ENCODE measurements at regions not wholly inside any gene's neighbourhood (a gene's known extent, or its start where the extent isn't known, plus 50 kb on each side); places are given as distances from the start of the nearest gene placed in this dataset.

- TF ChIP-seq EZH2 (IDR thresholded peaks at IDR 0.05; ENCODE audit: borderline replicate concordance, low read depth, low read length, severe bottlenecking): no peak
- TF ChIP-seq CTCF (IDR thresholded peaks at IDR 0.05; ENCODE audit: extremely low read depth in 1 of 2, insufficient read depth in 1 of 2, low read depth in 1 of 2, low read length in 2 of 2): no peak
- no peak for TF ChIP-seq POLR2AphosphoS5 (IDR thresholded peaks at IDR 0.05; ENCODE audit: insufficient read depth, low read depth, low read length)
- TF ChIP-seq, protein P1, sequence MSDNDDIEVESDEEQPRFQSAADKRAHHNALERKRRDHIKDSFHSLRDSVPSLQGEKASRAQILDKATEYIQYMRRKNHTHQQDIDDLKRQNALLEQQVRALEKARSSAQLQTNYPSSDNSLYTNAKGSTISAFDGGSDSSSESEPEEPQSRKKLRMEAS (IDR thresholded peaks at IDR 0.05; ENCODE audit: insufficient read depth, insufficient read length): no peak
- no peak for TF ChIP-seq POLR2A (IDR thresholded peaks at IDR 0.05; ENCODE audit: low read depth, low read length)
- no peak for TF ChIP-seq JUN (IDR thresholded peaks at IDR 0.05; ENCODE audit: borderline replicate concordance, insufficient read depth, insufficient read length, low read depth)
- no peak for TF ChIP-seq FOS (IDR thresholded peaks at IDR 0.05; ENCODE audit: borderline replicate concordance, insufficient read depth, low read length)
Observed at GRCh38 chr12:107461222-107461975, 224.2 kb upstream of the PWP1 start.
